ENCODE measurements at regions not wholly inside any gene's neighbourhood (a gene's known extent, or its start where the extent isn't known, plus 50 kb on each side); places are given as distances from the start of the nearest gene placed in this dataset.
"Not testable (repeated sequence)": the region's sequence is repeated elsewhere in the genome, so short reads cannot be mapped to it uniquely, and the experiment has no call there.

GRCh38 chr20:17825252-17825959, 125.6 kb downstream of the BANF2 start:
- H3K4me3 ChIP-seq (ENCODE audit: low read length): no peak overlapping the region
- no peak for DNase-seq (ENCODE audit: low read depth)
- TF ChIP-seq CTCF (conservative IDR thresholded peaks at IDR 0.05; ENCODE audit: low read depth, low read length): no peak

GRCh38 chr20:17824676-17825251, 125.0 kb downstream of the BANF2 start:
- H3K4me3 ChIP-seq (ENCODE audit: low read length): no peak overlapping the region
- DNase-seq (ENCODE audit: low read depth): no peak
- TF ChIP-seq CTCF (conservative IDR thresholded peaks at IDR 0.05; ENCODE audit: low read depth, low read length): no peak

GRCh38 chr20:17823409-17824144, 123.8 kb downstream of the BANF2 start:
- no peak overlapping the region for H3K4me3 ChIP-seq (ENCODE audit: low read length)
- no peak for DNase-seq (ENCODE audit: low read depth)
- no peak for TF ChIP-seq CTCF (conservative IDR thresholded peaks at IDR 0.05; ENCODE audit: low read depth, low read length)

- DNase-seq (ENCODE audit: low read depth): no peak
- TF ChIP-seq CTCF (conservative IDR thresholded peaks at IDR 0.05; ENCODE audit: low read depth, low read length): no peak
- H3K4me3 ChIP-seq (ENCODE audit: low read length): no peak overlapping the region
Measured at GRCh38 chr20:17822540-17823408, 123.0 kb downstream of the BANF2 start.

GRCh38 chr20:17822039-17822438, 122.3 kb downstream of the BANF2 start:
- H3K4me3 ChIP-seq (ENCODE audit: low read length): no peak overlapping the region
- TF ChIP-seq CTCF (conservative IDR thresholded peaks at IDR 0.05; ENCODE audit: low read depth, low read length): no peak
- DNase-seq (ENCODE audit: low read depth): peak; percentile 12

GRCh38 chr20:17821606-17822005, 121.8 kb downstream of the BANF2 start:
- DNase-seq (ENCODE audit: low read depth); H3K4me3 ChIP-seq (ENCODE audit: low read length): not testable (repeated sequence)

Data from retinal pigment epithelial cell (primary cell).